ENCODE measurements at regions not wholly inside any gene's neighbourhood (a gene's known extent, or its start where the extent isn't known, plus 50 kb on each side); places are given as distances from the start of the nearest gene placed in this dataset.
"Not testable (repeated sequence)": the region's sequence is repeated elsewhere in the genome, so short reads cannot be mapped to it uniquely, and the experiment has no call there.

- DNase-seq (ENCODE audit: low spot score) = peak; percentile 7
Observed at GRCh38 chr5:58294598-58295305, 165.1 kb downstream of the PLK2 start.

- not testable (repeated sequence) for DNase-seq (ENCODE audit: low spot score)
Observed at GRCh38 chr5:58288275-58288674, 171.6 kb downstream of the PLK2 start.

- DNase-seq (ENCODE audit: low spot score) = no peak
Observed at GRCh38 chr5:58286741-58287140, 173.1 kb downstream of the PLK2 start.

- DNase-seq (ENCODE audit: low spot score) = no peak
Observed at GRCh38 chr5:58285900-58286299, 174.0 kb downstream of the PLK2 start.

GRCh38 chr5:58284886-58285285 is 175.0 kb downstream of the PLK2 start:
- no peak for DNase-seq (ENCODE audit: low spot score)

GRCh38 chr5:58281189-58281588 is 178.7 kb downstream of the PLK2 start:
- no peak for DNase-seq (ENCODE audit: low spot score)

- DNase-seq (ENCODE audit: low spot score) = no peak
Observed at GRCh38 chr5:58279259-58279658, 180.6 kb downstream of the PLK2 start.

- DNase-seq (ENCODE audit: low spot score) = no peak
Observed at GRCh38 chr5:58276431-58276830, 183.5 kb downstream of the PLK2 start.

- DNase-seq (ENCODE audit: low spot score) = no peak
Observed at GRCh38 chr5:58275516-58275915, 184.4 kb downstream of the PLK2 start.

- no peak for DNase-seq (ENCODE audit: low spot score)
Observed at GRCh38 chr5:58274191-58274590, 185.7 kb downstream of the PLK2 start.

GRCh38 chr5:58273711-58274110 is 186.2 kb downstream of the PLK2 start:
- DNase-seq (ENCODE audit: low spot score) = no peak

- no peak for DNase-seq (ENCODE audit: low spot score)
Observed at GRCh38 chr5:58268268-58268667, 191.6 kb downstream of the PLK2 start.

- no peak for DNase-seq (ENCODE audit: low spot score)
Observed at GRCh38 chr5:58266402-58266801, 193.5 kb downstream of the PLK2 start.

- DNase-seq (ENCODE audit: low spot score) = no peak
Observed at GRCh38 chr5:58265246-58265930, 194.5 kb downstream of the PLK2 start.

- no peak for DNase-seq (ENCODE audit: low spot score)
Observed at GRCh38 chr5:58264276-58264675, 195.6 kb downstream of the PLK2 start.

GRCh38 chr5:58263296-58263695 is 196.6 kb downstream of the PLK2 start:
- DNase-seq (ENCODE audit: low spot score) = no peak

- DNase-seq (ENCODE audit: low spot score) = no peak
Observed at GRCh38 chr5:58262226-58262625, 197.7 kb downstream of the PLK2 start.

- no peak for DNase-seq (ENCODE audit: low spot score)
Observed at GRCh38 chr5:58261605-58262004, 198.3 kb downstream of the PLK2 start.

GRCh38 chr5:58260243-58260642 is 199.6 kb downstream of the PLK2 start:
- DNase-seq (ENCODE audit: low spot score) = no peak

- DNase-seq (ENCODE audit: low spot score) = peak; percentile 50
Observed at GRCh38 chr5:58259685-58260152, 200.2 kb downstream of the PLK2 start.

GRCh38 chr5:58258984-58259684 is 200.8 kb downstream of the PLK2 start:
- no peak for DNase-seq (ENCODE audit: low spot score)

- no peak for DNase-seq (ENCODE audit: low spot score)
Observed at GRCh38 chr5:58255970-58256369, 203.9 kb downstream of the PLK2 start.

- DNase-seq (ENCODE audit: low spot score) = no peak
Observed at GRCh38 chr5:58255386-58255785, 204.5 kb downstream of the PLK2 start.

Measured in SW480 (cell line).